OCI-LY7 (cell line): ENCODE measurements at regions not wholly inside any gene's neighbourhood (a gene's known extent, or its start where the extent isn't known, plus 50 kb on each side); places are given as distances from the start of the nearest gene placed in this dataset.

Experiments
- BruUV-seq: library from RNA; stranded (reverse); fragments of 400-500 nt; replicated peaks from 2 replicates; lab custom pipeline; 2021; lab: Mats Ljungman, UMichigan
- CTCF ChIA-PET: fragments of 300-600 bp; sonication (Branson Sonifier 250); formaldehyde crosslinking; loops from one replicate; lab custom pipeline; 2022; ENCODE audit warnings: antibody characterized with exemption; ENCODE audit not compliant: unreplicated experiment; lab: Charles Lee
- POLR2A ChIA-PET: fragments of 300-600 bp; sonication (Branson Sonifier 250); formaldehyde crosslinking; loops from one replicate; lab custom pipeline; 2022; ENCODE audit warnings: antibody characterized with exemption; lab: Charles Lee
- DNase-seq: peaks from one replicate; pipeline ENCODE4 v3.0.0-alpha.2; 2015; ENCODE audit warnings: low spot score
- H2AFZ ChIP-seq: fragments of 200-600 bp; sonication (generic), shearing (Covaris generic); 2 replicates; pipeline ENCODE4 v1.6.1; 2014; ENCODE audit warnings: mild to moderate bottlenecking, antibody characterized with exemption, low read length, moderate library complexity
- H3K27ac ChIP-seq: fragments of 200-600 bp; sonication (generic); 2 replicates; pipeline ENCODE4 v1.5.1; 2014; ENCODE audit warnings: mixed run types, low read depth, mild to moderate bottlenecking, moderate library complexity, low read length, inconsistent platforms; ENCODE audit not compliant: poor library complexity, severe bottlenecking
- H3K36me3 ChIP-seq: fragments of 200-600 bp; sonication (generic); 2 replicates; pipeline ENCODE4 v1.6.1; 2014; ENCODE audit warnings: mild to moderate bottlenecking, antibody characterized with exemption, low read length, moderate library complexity, mixed read lengths; ENCODE audit not compliant: insufficient read depth
- H3K4me1 ChIP-seq: fragments of 200-600 bp; sonication (generic); 2 replicates; pipeline ENCODE4 v1.5.1; 2014; ENCODE audit warnings: mild to moderate bottlenecking, low read length; ENCODE audit not compliant: insufficient read depth, poor library complexity, severe bottlenecking
- H3K4me2 ChIP-seq: fragments of 200-600 bp; sonication (generic); 2 replicates; pipeline ENCODE4 v1.6.1; 2014; ENCODE audit warnings: mild to moderate bottlenecking, low read length
- H3K4me3 ChIP-seq: fragments of 200-600 bp; sonication (generic); 2 replicates; pipeline ENCODE4 v1.5.1; 2014; ENCODE audit warnings: mild to moderate bottlenecking, low read depth, low read length; ENCODE audit not compliant: poor library complexity, severe bottlenecking
- H3K79me2 ChIP-seq: fragments of 200-600 bp; sonication (generic); 2 replicates; pipeline ENCODE4 v1.6.1; 2016; ENCODE audit warnings: low read depth, mild to moderate bottlenecking, low read length, moderate library complexity, mixed read lengths; ENCODE audit not compliant: insufficient read depth
- H3K9me2 ChIP-seq: fragments of 200-600 bp; sonication (generic); 2 replicates; pipeline ENCODE4 v1.6.1; 2016; ENCODE audit warnings: mild to moderate bottlenecking, low read length, mixed read lengths; ENCODE audit not compliant: insufficient read depth
- H3K9me3 ChIP-seq: fragments of 200-600 bp; sonication (generic); 2 replicates; pipeline ENCODE4 v1.6.1; 2014; ENCODE audit warnings: mild to moderate bottlenecking, mixed run types, low read length, mixed read lengths
- H4K20me1 ChIP-seq: fragments of 200-600 bp; sonication (generic); 2 replicates; pipeline ENCODE4 v1.6.1; 2014; ENCODE audit warnings: mild to moderate bottlenecking, antibody characterized with exemption, low read length, moderate library complexity, mixed read lengths; ENCODE audit not compliant: insufficient read depth
- EZH2phosphoT487 ChIP-seq: fragments of 200-600 bp; sonication (generic); IDR thresholded peaks from 2 replicates; pipeline ENCODE4 v1.6.1; 2018; ENCODE audit warnings: low read depth, borderline replicate concordance, mild to moderate bottlenecking, mixed run types, antibody characterized with exemption, low read length, moderate library complexity, mixed read lengths
- intact Hi-C: fragments of 100-400 bp; cut with micrococcal nuclease; formaldehyde crosslinking; loops from one replicate; pipeline ENCODE4 v1.10.0; 2022; ENCODE audit not compliant: unreplicated experiment
- TF ChIP-seq, protein P1 (sequence below): fragments of 200-600 bp; sonication (generic); conservative IDR thresholded peaks from 2 replicates; pipeline ENCODE4 v1.5.1; 2014; ENCODE audit warnings: mild to moderate bottlenecking, antibody characterized with exemption, low read length, moderate library complexity, mixed read lengths

DNA sequence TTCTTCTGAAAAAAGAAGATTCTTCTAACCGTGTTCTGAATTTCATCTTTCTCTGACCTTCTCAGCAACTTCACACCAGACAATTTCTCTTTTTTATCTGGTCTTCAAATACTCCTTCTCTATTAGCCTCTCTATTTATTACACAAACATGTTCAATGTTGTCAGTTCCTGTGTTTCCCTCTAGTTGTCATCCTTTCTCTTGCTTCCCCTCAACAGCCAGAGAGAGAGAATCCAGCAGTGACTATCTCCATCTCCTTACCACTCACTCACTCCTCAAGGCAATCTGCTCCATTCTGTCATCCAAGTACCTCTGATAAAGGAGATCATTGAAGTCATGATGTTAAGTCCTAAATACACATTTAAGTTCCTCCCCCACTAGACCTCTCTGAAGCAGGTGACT lies 491.9 kb upstream of the CHAC2 start:
- TF ChIP-seq, protein P1, sequence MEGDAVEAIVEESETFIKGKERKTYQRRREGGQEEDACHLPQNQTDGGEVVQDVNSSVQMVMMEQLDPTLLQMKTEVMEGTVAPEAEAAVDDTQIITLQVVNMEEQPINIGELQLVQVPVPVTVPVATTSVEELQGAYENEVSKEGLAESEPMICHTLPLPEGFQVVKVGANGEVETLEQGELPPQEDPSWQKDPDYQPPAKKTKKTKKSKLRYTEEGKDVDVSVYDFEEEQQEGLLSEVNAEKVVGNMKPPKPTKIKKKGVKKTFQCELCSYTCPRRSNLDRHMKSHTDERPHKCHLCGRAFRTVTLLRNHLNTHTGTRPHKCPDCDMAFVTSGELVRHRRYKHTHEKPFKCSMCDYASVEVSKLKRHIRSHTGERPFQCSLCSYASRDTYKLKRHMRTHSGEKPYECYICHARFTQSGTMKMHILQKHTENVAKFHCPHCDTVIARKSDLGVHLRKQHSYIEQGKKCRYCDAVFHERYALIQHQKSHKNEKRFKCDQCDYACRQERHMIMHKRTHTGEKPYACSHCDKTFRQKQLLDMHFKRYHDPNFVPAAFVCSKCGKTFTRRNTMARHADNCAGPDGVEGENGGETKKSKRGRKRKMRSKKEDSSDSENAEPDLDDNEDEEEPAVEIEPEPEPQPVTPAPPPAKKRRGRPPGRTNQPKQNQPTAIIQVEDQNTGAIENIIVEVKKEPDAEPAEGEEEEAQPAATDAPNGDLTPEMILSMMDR: no peak
- no peak for TF ChIP-seq EZH2phosphoT487
- Histone ChIP-seq H3K36me3 (no peaks in the 10 kb centered on the region), H3K4me3 (no peak overlapping the region), H3K4me1 (no peaks in the 10 kb centered on the region), H3K27ac (no peak overlapping the region), H4K20me1 (no peaks in the 10 kb centered on the region), H3K4me2 (no peak overlapping the region), H3K9me2 (no peaks in the 10 kb centered on the region), H3K79me2 (no peaks in the 10 kb centered on the region), H2AFZ (no peak overlapping the region), H3K9me3 (no peaks in the 10 kb centered on the region)
- DNase-seq: no peak
- BruUV-seq: no TSS peak
- CTCF ChIA-PET: no interaction called here
- POLR2A ChIA-PET: interaction anchor here (0.6 kb wide), 1 partner anchor 848 kb away, joined by 4 read pairs; no protein-coding TSS in a partner anchor
- intact Hi-C loops: no loop called here

DNA sequence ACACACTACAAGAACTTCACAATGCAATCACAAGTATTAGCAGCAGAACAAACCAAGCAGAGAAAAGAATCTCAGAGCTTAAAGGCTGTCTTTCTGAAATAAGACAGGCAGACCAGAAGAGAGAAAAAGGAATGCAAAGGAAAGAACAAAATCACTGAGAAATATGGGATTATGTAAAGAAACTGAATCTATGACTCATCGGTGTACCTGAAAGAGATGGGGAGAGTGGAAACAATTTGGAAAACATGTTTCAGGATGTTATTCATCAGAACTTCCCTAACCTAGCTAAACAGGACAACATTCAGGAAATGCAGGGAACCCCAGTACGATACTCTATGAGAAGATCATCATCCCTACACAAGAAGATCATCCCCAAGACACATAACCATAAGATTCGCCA lies 499.0 kb upstream of the CHAC2 start:
- H3K9me2 ChIP-seq: no peaks in the 10 kb centered on the region
- no TSS peak for BruUV-seq
- ChIA-PET CTCF (no interaction called here), POLR2A (no interaction called here)
- no peak for DNase-seq
- H3K4me2 ChIP-seq: no peak overlapping the region
- intact Hi-C loops: no loop called here
- no peaks in the 10 kb centered on the region for H3K79me2 ChIP-seq
- H4K20me1 ChIP-seq: no peaks in the 10 kb centered on the region
- H3K4me1 ChIP-seq: no peaks in the 10 kb centered on the region
- H3K36me3 ChIP-seq: no peaks in the 10 kb centered on the region
- no peak overlapping the region for H2AFZ ChIP-seq
- TF ChIP-seq, protein P1: no peak
- no peak for TF ChIP-seq EZH2phosphoT487
- no peaks in the 10 kb centered on the region for H3K9me3 ChIP-seq
- no peak overlapping the region for H3K27ac ChIP-seq
- H3K4me3 ChIP-seq: no peak overlapping the region

DNA sequence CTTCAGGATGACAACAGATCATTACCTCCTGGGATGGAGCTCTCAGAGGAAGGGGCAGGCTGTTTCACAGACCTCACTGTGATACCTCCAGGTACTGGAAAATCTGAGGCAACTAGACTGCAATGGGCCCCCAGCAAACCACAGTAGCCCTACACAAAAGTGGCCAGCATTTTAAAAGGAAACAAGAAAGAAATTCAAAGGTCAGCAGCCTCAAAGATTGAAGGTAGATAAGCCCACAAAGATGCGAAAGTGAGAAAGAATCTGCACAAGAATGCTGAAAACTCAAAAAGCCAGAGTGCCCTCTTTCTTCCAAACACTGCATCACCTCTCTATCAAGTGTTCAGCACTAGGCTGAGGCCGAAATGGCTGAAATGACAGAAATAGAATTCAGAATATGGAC lies 499.5 kb upstream of the CHAC2 start:
- no peaks in the 10 kb centered on the region for H3K4me1 ChIP-seq
- no peak overlapping the region for H3K27ac ChIP-seq
- no peaks in the 10 kb centered on the region for H3K36me3 ChIP-seq
- H4K20me1 ChIP-seq: no peaks in the 10 kb centered on the region
- POLR2A ChIA-PET: no interaction called here
- TF ChIP-seq EZH2phosphoT487: no peak
- TF ChIP-seq, protein P1: no peak
- no peaks in the 10 kb centered on the region for H3K9me2 ChIP-seq
- H2AFZ ChIP-seq: no peak overlapping the region
- CTCF ChIA-PET: no interaction called here
- no peak overlapping the region for H3K4me2 ChIP-seq
- H3K79me2 ChIP-seq: no peaks in the 10 kb centered on the region
- no peak for DNase-seq
- BruUV-seq: no TSS peak
- no peaks in the 10 kb centered on the region for H3K9me3 ChIP-seq
- intact Hi-C loops: no loop called here
- no peak overlapping the region for H3K4me3 ChIP-seq
